Suprapubic skin (tissue), 4 donors: ENCODE measurements at regions not wholly inside any gene's neighbourhood (a gene's known extent, or its start where the extent isn't known, plus 50 kb on each side); places are given as distances from the start of the nearest gene placed in this dataset.

Experiments
- CTCF ChIP-seq, 2 donors: fragments of 200-600 bp in 1 of 2; fragments of 450-650 bp in 1 of 2; sonication (generic) in 1 of 2; IDR thresholded peaks; one replicate each; pipeline ENCODE4 v1.5.1; 2016 to 2019; ENCODE audit warnings: antibody characterized with exemption in 2 of 2, mild to moderate bottlenecking in 1 of 2, moderate library complexity in 1 of 2
- POLR2A ChIP-seq, 2 donors: fragments of 450-650 bp; IDR thresholded peaks; one replicate each; pipeline ENCODE4 v1.6.1; 2017; ENCODE audit warnings: antibody characterized with exemption in 2 of 2, mild to moderate bottlenecking in 2 of 2, moderate library complexity in 2 of 2
- POLR2AphosphoS5 ChIP-seq, 3 donors: sonication (generic); formaldehyde crosslinking; IDR thresholded peaks; one replicate each; pipeline ENCODE4 v1.6.1; 2017; ENCODE audit warnings: antibody characterized with exemption in 3 of 3

- no peak for TF ChIP-seq CTCF (IDR thresholded peaks at IDR 0.05)
- TF ChIP-seq POLR2A (IDR thresholded peaks at IDR 0.05) = no peak
- TF ChIP-seq POLR2AphosphoS5 (IDR thresholded peaks at IDR 0.05) = no peak
Observed at GRCh38 chr3:151960961-151961580, 87.6 kb downstream of the SUCNR1 start.
